SK-N-SH (cell line): ENCODE measurements at regions not wholly inside any gene's neighbourhood (a gene's known extent, or its start where the extent isn't known, plus 50 kb on each side); places are given as distances from the start of the nearest gene placed in this dataset.

Source experiments
- CTCF ChIA-PET: fragments of 300-600, 350-600 bp; formaldehyde crosslinking; extraction: SDS; loops from one replicate; lab custom pipeline; 2021; lab: Yijun Ruan, JAX
- POLR2A ChIA-PET: fragments of 350-600 bp; sonication (Branson Sonifier 250); formaldehyde crosslinking; extraction: SDS; loops from one replicate; lab custom pipeline; 2020; ENCODE audit warnings: antibody characterized with exemption, inconsistent platforms; lab: Yijun Ruan, JAX
- DNase-seq: peaks from one replicate; pipeline ENCODE4 v3.0.0; 2012
- H2AFZ ChIP-seq: fragments of 200-600 bp; sonication (generic); 2 replicates; pipeline ENCODE4 v1.8.1; 2016; ENCODE audit warnings: antibody characterized with exemption, mild to moderate bottlenecking, low read depth
- H3F3A ChIP-seq: fragments of 200-600 bp; sonication (generic); replicated peaks from 2 replicates; pipeline ENCODE3; 2016; ENCODE audit warnings: antibody characterized with exemption, mild to moderate bottlenecking; ENCODE audit not compliant: insufficient read depth
- H3K27ac ChIP-seq, 2 experiments: fragments of 200-500 bp in 1 of 2; fragments of 200-600 bp in 1 of 2; sonication (Bioruptor generic) in 1 of 2; sonication (generic), shearing (Covaris generic) in 1 of 2; 2 replicates each; pipeline versions ENCODE4 v1.5.1 to v1.6.1; 2014 to 2016; ENCODE audit warnings: low read depth in 2 of 2, inconsistent platforms in 1 of 2, low read length in 1 of 2, mild to moderate bottlenecking in 1 of 2, mixed read lengths in 1 of 2
- H3K27me3 ChIP-seq: fragments of 200-600 bp; sonication (generic), shearing (Covaris generic); 2 replicates; pipeline ENCODE4 v1.6.1; 2016; ENCODE audit warnings: mixed run types; ENCODE audit not compliant: insufficient read depth
- H3K36me3 ChIP-seq, 2 experiments: fragments of 200-500 bp in 1 of 2; fragments of 200-600 bp in 1 of 2; sonication (Bioruptor generic) in 1 of 2; sonication (generic) in 1 of 2; replicated peaks in 1 of 2; 2 replicates each; pipeline versions ENCODE3 to v1.5.1; 2014 to 2016; ENCODE audit warnings: low read length in 1 of 2, mild to moderate bottlenecking in 1 of 2; ENCODE audit not compliant: insufficient read depth in 2 of 2, control insufficient read depth in 1 of 2
- H3K4me1 ChIP-seq, 2 experiments: fragments of 200-500 bp in 1 of 2; fragments of 200-600 bp in 1 of 2; sonication (Bioruptor generic) in 1 of 2; sonication (generic), shearing (Covaris generic) in 1 of 2; 2 replicates each; pipeline versions ENCODE4 v1.5.1 to v1.6.1; 2014 to 2016; ENCODE audit warnings: low read depth in 1 of 2, low read length in 1 of 2, mixed run types in 1 of 2; ENCODE audit not compliant: insufficient read depth in 2 of 2, control insufficient read depth in 1 of 2
- H3K4me2 ChIP-seq: fragments of 200-600 bp; sonication (generic), shearing (Covaris generic); 2 replicates; pipeline ENCODE4 v1.6.1; 2017; ENCODE audit warnings: mixed run types
- H3K4me3 ChIP-seq, 2 experiments: fragments of 200-500 bp in 1 of 2; fragments of 200-600 bp in 1 of 2; sonication (Bioruptor generic) in 1 of 2; sonication (generic), shearing (Covaris generic) in 1 of 2; 2 replicates each; pipeline versions ENCODE4 v1.5.1 to v1.8.1; 2014 to 2016; ENCODE audit warnings: low read depth in 2 of 2, inconsistent platforms in 1 of 2, low read length in 1 of 2, mild to moderate bottlenecking in 1 of 2, mixed read lengths in 1 of 2, moderate library complexity in 1 of 2
- H3K79me2 ChIP-seq: fragments of 200-600 bp; sonication (generic); 2 replicates; pipeline ENCODE4 v1.8.1; 2017; ENCODE audit warnings: mild to moderate bottlenecking; ENCODE audit not compliant: insufficient read depth
- H3K9ac ChIP-seq: fragments of 200-600 bp; sonication (generic); 2 replicates; pipeline ENCODE4 v1.6.1; 2017; ENCODE audit warnings: mixed run types
- H3K9me2 ChIP-seq: fragments of 200-600 bp; sonication (generic); 2 replicates; pipeline ENCODE4 v1.6.1; 2017; ENCODE audit warnings: mixed run types
- H3K9me3 ChIP-seq: fragments of 200-600 bp; sonication (generic); 2 replicates; pipeline ENCODE4 v1.6.1; 2017; ENCODE audit warnings: mixed run types, mild to moderate bottlenecking, moderate library complexity
- H4K20me1 ChIP-seq: fragments of 200-600 bp; sonication (generic); 2 replicates; pipeline ENCODE4 v1.6.1; 2017; ENCODE audit warnings: mild to moderate bottlenecking, mixed run types; ENCODE audit not compliant: insufficient read depth
- EP300 ChIP-seq, 2 experiments: IDR thresholded peaks; 2 replicates each; pipeline versions ENCODE4 v1.4.0 to v1.6.1; 2012; ENCODE audit warnings: borderline replicate concordance in 1 of 2, low read depth in 1 of 2, low read length in 1 of 2
- FOSL2 ChIP-seq: IDR thresholded peaks from 2 replicates; pipeline ENCODE4 v1.4.0; 2012; ENCODE audit warnings: low read depth, mild to moderate bottlenecking, moderate library complexity, borderline replicate concordance
- FOXJ3 ChIP-seq: sonication (generic); formaldehyde crosslinking; IDR thresholded peaks from 2 replicates; pipeline ENCODE4 v1.5.1; 2020; ENCODE audit warnings: mild to moderate bottlenecking, missing genetic modification reagents
- GABPA ChIP-seq: IDR thresholded peaks from 2 replicates; pipeline ENCODE4 v1.4.0; 2012; ENCODE audit warnings: low read depth, mild to moderate bottlenecking
- JUND ChIP-seq: IDR thresholded peaks from 2 replicates; pipeline ENCODE4 v1.4.0; 2012
- MAX ChIP-seq: IDR thresholded peaks from 2 replicates; pipeline ENCODE4 v1.4.0; 2012; ENCODE audit warnings: low read depth
- MEF2A ChIP-seq: IDR thresholded peaks from 2 replicates; pipeline ENCODE4 v1.4.0; 2012; ENCODE audit warnings: low read depth, borderline replicate concordance
- MXI1 ChIP-seq: IDR thresholded peaks from 2 replicates; pipeline ENCODE4 v1.6.1; 2012; ENCODE audit warnings: mild to moderate bottlenecking, low read depth, low read length, improper control_type of control experiment
- POLR2AphosphoS5 ChIP-seq: IDR thresholded peaks from 2 replicates; pipeline ENCODE4 v1.6.1; 2012; ENCODE audit warnings: low read depth, low read length
- RAD21 ChIP-seq: IDR thresholded peaks from 2 replicates; pipeline ENCODE4 v1.6.1; 2012; ENCODE audit warnings: mild to moderate bottlenecking, low read length
- RCOR1 ChIP-seq: fragments of 150-350 bp; IDR thresholded peaks from 2 replicates; pipeline ENCODE4 v1.6.1; 2017; ENCODE audit warnings: antibody characterized with exemption, low read length
- RFX5 ChIP-seq: IDR thresholded peaks from 2 replicates; pipeline ENCODE4 v1.6.1; 2012; ENCODE audit warnings: mild to moderate bottlenecking, improper control_type of control experiment, low read length
- RXRA ChIP-seq: IDR thresholded peaks from 2 replicates; pipeline ENCODE4 v1.4.0; 2012; ENCODE audit warnings: low read depth, mild to moderate bottlenecking, borderline replicate concordance
- SMC3 ChIP-seq: IDR thresholded peaks from 2 replicates; pipeline ENCODE4 v1.6.1; 2012; ENCODE audit warnings: low read depth, low read length, improper control_type of control experiment
- TCF12 ChIP-seq: IDR thresholded peaks from 2 replicates; pipeline ENCODE4 v1.4.0; 2012
- TEAD4 ChIP-seq: IDR thresholded peaks from 2 replicates; pipeline ENCODE4 v1.4.0; 2012; ENCODE audit warnings: mild to moderate bottlenecking, borderline replicate concordance; ENCODE audit not compliant: insufficient read depth
- USF2 ChIP-seq: fragments of 150-350 bp; IDR thresholded peaks from 2 replicates; pipeline ENCODE4 v1.6.1; 2017; ENCODE audit warnings: antibody characterized with exemption, low read length, low read depth, borderline replicate concordance
- YY1 ChIP-seq: IDR thresholded peaks from 2 replicates; pipeline ENCODE4 v1.4.0; 2012; ENCODE audit warnings: low read depth, mild to moderate bottlenecking
- WGBS: methylation state at CpG from one replicate; pipeline ENCODE4 v1.1.6; 2017; ENCODE audit warnings: low lambda C conversion rate; 5-methylcytosine and 5-hydroxymethylcytosine counted together

- no peak overlapping the region for H3K4me2 ChIP-seq
- no peaks in the 10 kb centered on the region for H3K4me1 ChIP-seq
- DNase-seq = no peak
- H3K79me2 ChIP-seq = no peaks in the 10 kb centered on the region
- H2AFZ ChIP-seq = no peak overlapping the region
- CTCF ChIA-PET = no interaction called here
- H3K36me3 ChIP-seq = no peaks in the 10 kb centered on the region
- H3K9me2 ChIP-seq = no peaks in the 10 kb centered on the region
- no peak overlapping the region for H3K27ac ChIP-seq
- POLR2A ChIA-PET = no interaction called here
- 34% methylated on average over 3 of the region's 3 CpGs for WGBS
- no peaks in the 10 kb centered on the region for H3K9me3 ChIP-seq
- no peak overlapping the region for H3K4me3 ChIP-seq
- no peaks in the 10 kb centered on the region for H4K20me1 ChIP-seq
- TF ChIP-seq RAD21 (no peak), RXRA (no peak), MEF2A (no peak), YY1 (no peak), RFX5 (no peak), POLR2AphosphoS5 (no peak), JUND (no peak), MXI1 (no peak), MAX (no peak), USF2 (no peak)
- H3K9ac ChIP-seq = no peak overlapping the region
- H3F3A ChIP-seq = no peaks in the 10 kb centered on the region
- no peaks in the 10 kb centered on the region for H3K27me3 ChIP-seq
Measured at GRCh38 chr17:34850964-34851363, 110.3 kb downstream of the CCT6B start.

GRCh38 chr17:34850023-34850422, 111.2 kb downstream of the CCT6B start:
- Histone ChIP-seq H3K4me2 (no peak overlapping the region), H3K9me3 (no peaks in the 10 kb centered on the region), H3K27ac (no peak overlapping the region), H2AFZ (no peak overlapping the region), H3F3A (no peaks in the 10 kb centered on the region), H4K20me1 (no peaks in the 10 kb centered on the region), H3K79me2 (no peaks in the 10 kb centered on the region), H3K27me3 (no peaks in the 10 kb centered on the region), H3K4me1 (no peaks in the 10 kb centered on the region), H3K36me3 (no peaks in the 10 kb centered on the region), H3K9me2 (no peaks in the 10 kb centered on the region), H3K9ac (no peak overlapping the region), H3K4me3 (no peak overlapping the region)
- ChIA-PET POLR2A (no interaction called here), CTCF (interaction anchor here (0.7 to 0.8 kb wide), 2 partner anchors 15 to 394 kb away, joined by 3 read pairs; no protein-coding TSS in a partner anchor)
- TF ChIP-seq FOXJ3 (CRISPR knock-in tag) (no peak), RCOR1 (no peak), TEAD4 (no peak), EP300 (IDR thresholded peaks at IDR 0.05; ENCODE audit: borderline replicate concordance in 1 of 2, low read depth in 1 of 2, low read length in 1 of 2) (no peak), FOSL2 (no peak), TCF12 (no peak), MXI1 (no peak), GABPA (no peak), SMC3 (no peak)
- WGBS = 40% methylated on average over 4 of the region's 4 CpGs
- DNase-seq = no peak
